ENCODE measurements at regions not wholly inside any gene's neighbourhood (a gene's known extent, or its start where the extent isn't known, plus 50 kb on each side); places are given as distances from the start of the nearest gene placed in this dataset.

GRCh38 chr2:155162494-155162893 lies 464.0 kb downstream of the KCNJ3 start:
- Histone ChIP-seq H4K20me1 (replicated peaks; ENCODE audit: control insufficient read depth, extremely low read depth, insufficient read depth, low read length) (no peaks in the 10 kb centered on the region), H3K4me3 (replicated peaks in 1 of 3; ENCODE audit: insufficient read depth in 1 of 3, low read depth in 1 of 3, low read length in 3 of 3) (no peak overlapping the region), H3K9me1 (replicated peaks; ENCODE audit: control insufficient read depth, extremely low read depth, insufficient read depth, low read length) (no peaks in the 10 kb centered on the region), H2AFZ (ENCODE audit: low read depth, low read length) (no peak overlapping the region), H3K36me3 (ENCODE audit: control insufficient read depth in 2 of 2, extremely low read depth in 1 of 2, insufficient read depth in 2 of 2, low read length in 2 of 2) (no peaks in the 10 kb centered on the region), H3K9ac (replicated peaks; ENCODE audit: extremely low read depth, insufficient read depth, low read length) (no peak overlapping the region), H3K4me2 (ENCODE audit: insufficient read depth, low read length) (no peak overlapping the region), H3K27ac (ENCODE audit: insufficient read depth, low read depth, low read length) (no peak overlapping the region), H3K9me3 (replicated peaks; ENCODE audit: control insufficient read depth, insufficient read depth, low read length) (no peaks in the 10 kb centered on the region), H3K27me3 (ENCODE audit: control insufficient read depth in 2 of 2, insufficient read depth in 2 of 2, low read length in 2 of 2) (no peaks in the 10 kb centered on the region), H3K4me1 (ENCODE audit: control insufficient read depth, extremely low read depth, insufficient read depth, low read length) (no peaks in the 10 kb centered on the region), H3K79me2 (ENCODE audit: control insufficient read depth, insufficient read depth, low read length) (no peaks in the 10 kb centered on the region)
- ChIA-PET CTCF (interaction anchor here (1.4 kb wide), 1 partner anchor 10 kb away, joined by 4 read pairs; no protein-coding TSS in a partner anchor), POLR2A (no interaction called here)
- intact Hi-C loops (cut with micrococcal nuclease) = no loop called here
- no TSS peak for BruUV-seq (replicated peaks)
- dilution Hi-C loops (cut with MboI; ENCODE audit: extremely low pct_ligation_motif_present, low sequenced_read_pairs) = no loop called here
- TF ChIP-seq POLR2AphosphoS5 (IDR thresholded peaks at IDR 0.05; ENCODE audit: insufficient read depth, low read depth, low read length) (no peak), POLR2A (IDR thresholded peaks at IDR 0.05; ENCODE audit: low read depth, low read length) (no peak), EZH2 (IDR thresholded peaks at IDR 0.05; ENCODE audit: borderline replicate concordance, low read depth, low read length, severe bottlenecking) (no peak)
- no peak for FAIRE-seq
- DNase-seq (ENCODE audit: low read depth, low spot score) = no peak

GRCh38 chr2:155161314-155161713 lies 462.8 kb downstream of the KCNJ3 start:
- Histone ChIP-seq H3K4me1 (ENCODE audit: control insufficient read depth, extremely low read depth, insufficient read depth, low read length) (no peaks in the 10 kb centered on the region), H3K36me3 (ENCODE audit: control insufficient read depth in 2 of 2, extremely low read depth in 1 of 2, insufficient read depth in 2 of 2, low read length in 2 of 2) (no peaks in the 10 kb centered on the region), H3K9ac (replicated peaks; ENCODE audit: extremely low read depth, insufficient read depth, low read length) (no peak overlapping the region), H3K9me1 (replicated peaks; ENCODE audit: control insufficient read depth, extremely low read depth, insufficient read depth, low read length) (no peaks in the 10 kb centered on the region), H4K20me1 (replicated peaks; ENCODE audit: control insufficient read depth, extremely low read depth, insufficient read depth, low read length) (no peaks in the 10 kb centered on the region), H3K4me3 (replicated peaks in 1 of 3; ENCODE audit: insufficient read depth in 1 of 3, low read depth in 1 of 3, low read length in 3 of 3) (no peak overlapping the region), H3K79me2 (ENCODE audit: control insufficient read depth, insufficient read depth, low read length) (no peaks in the 10 kb centered on the region), H3K4me2 (ENCODE audit: insufficient read depth, low read length) (no peak overlapping the region), H3K27me3 (ENCODE audit: control insufficient read depth in 2 of 2, insufficient read depth in 2 of 2, low read length in 2 of 2) (no peaks in the 10 kb centered on the region), H3K27ac (ENCODE audit: insufficient read depth, low read depth, low read length) (no peak overlapping the region), H2AFZ (ENCODE audit: low read depth, low read length) (no peak overlapping the region), H3K9me3 (replicated peaks; ENCODE audit: control insufficient read depth, insufficient read depth, low read length) (no peaks in the 10 kb centered on the region)
- dilution Hi-C loops (cut with MboI; ENCODE audit: extremely low pct_ligation_motif_present, low sequenced_read_pairs) = no loop called here
- no peak for TF ChIP-seq POLR2A (IDR thresholded peaks at IDR 0.05; ENCODE audit: low read depth, low read length)
- no peak for TF ChIP-seq MAX (IDR thresholded peaks at IDR 0.05; ENCODE audit: insufficient read depth, insufficient read length)
- ChIA-PET CTCF (no interaction called here), POLR2A (no interaction called here)
- no peak for DNase-seq (ENCODE audit: low read depth, low spot score)
- FAIRE-seq = no peak
- intact Hi-C loops (cut with micrococcal nuclease) = no loop called here
- no TSS peak for BruUV-seq (replicated peaks)
